GM18508 (cell line): ENCODE measurements at regions not wholly inside any gene's neighbourhood (a gene's known extent, or its start where the extent isn't known, plus 50 kb on each side); places are given as distances from the start of the nearest gene placed in this dataset.
"Not testable (repeated sequence)": the region's sequence is repeated elsewhere in the genome, so short reads cannot be mapped to it uniquely, and the experiment has no call there.

Source experiments
- ATAC-seq: cut with Tn5 transposase; IDR thresholded peaks from one replicate; pipeline ENCODE4 v1.9.1; 2021; ENCODE audit warnings: moderate number of reproducible peaks; ENCODE audit not compliant: insufficient read depth, unreplicated experiment

DNA sequence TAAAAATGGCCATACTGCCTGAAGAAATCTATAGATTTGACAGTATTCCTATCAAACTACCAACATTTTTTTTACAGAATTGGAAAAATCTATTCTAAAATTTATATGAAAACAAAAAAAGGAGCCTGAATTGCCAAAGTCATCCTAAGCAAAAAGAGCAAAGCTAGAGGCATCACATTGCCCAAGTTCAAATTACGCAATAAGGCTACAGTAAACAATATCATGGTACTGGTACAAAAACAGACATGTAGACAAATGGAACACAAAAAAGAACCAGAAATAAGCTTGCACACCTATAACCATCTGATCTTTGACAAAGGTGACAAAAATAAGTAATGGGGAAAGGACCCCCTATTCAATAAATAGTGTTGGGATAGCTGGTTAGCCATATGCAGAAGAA, 50.2 kb upstream of the THSD7B start:
- no peak for ATAC-seq

DNA sequence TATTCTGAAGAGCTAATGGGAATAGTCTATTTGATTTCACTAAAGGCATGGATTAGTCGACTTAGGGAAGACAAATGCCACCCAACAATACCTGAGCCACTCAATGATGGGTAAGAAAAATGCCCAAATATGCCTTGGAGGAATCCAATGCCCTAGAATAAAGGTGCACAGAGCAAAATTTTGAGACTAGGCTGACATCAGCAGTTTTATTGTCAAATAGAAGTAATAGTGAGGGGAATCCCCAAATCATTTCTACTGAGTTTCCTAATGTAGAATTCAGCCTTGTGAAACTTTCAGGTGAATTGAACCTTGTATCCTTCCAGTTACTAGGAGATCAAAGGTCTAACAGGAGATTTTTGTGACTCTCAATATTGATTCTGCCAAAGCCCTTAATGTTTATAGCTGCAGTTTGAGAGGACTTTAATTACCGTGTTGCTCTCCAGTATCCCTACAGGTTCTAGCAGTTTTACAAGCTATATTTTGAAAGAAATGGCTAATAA, 50.8 kb upstream of the THSD7B start:
- no peak for ATAC-seq

DNA sequence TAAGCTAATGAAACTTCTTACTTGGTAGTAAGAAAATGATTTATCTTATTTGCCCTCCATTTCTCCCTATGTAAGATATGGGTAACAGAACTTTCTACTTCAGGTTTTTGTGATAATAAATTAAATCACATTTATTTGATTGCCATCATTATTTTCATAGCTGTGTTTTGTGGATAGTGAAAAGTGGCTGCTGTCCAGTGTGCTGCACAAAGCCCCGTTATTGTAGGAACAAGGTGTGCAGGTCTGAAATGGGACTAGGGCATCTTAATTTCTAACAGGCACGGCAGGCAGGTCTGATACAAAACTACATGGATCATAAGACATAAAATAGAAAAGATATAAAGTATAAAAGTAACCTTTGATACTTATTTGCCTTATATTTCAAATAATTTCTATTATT, 51.6 kb upstream of the THSD7B start:
- no peak for ATAC-seq

DNA sequence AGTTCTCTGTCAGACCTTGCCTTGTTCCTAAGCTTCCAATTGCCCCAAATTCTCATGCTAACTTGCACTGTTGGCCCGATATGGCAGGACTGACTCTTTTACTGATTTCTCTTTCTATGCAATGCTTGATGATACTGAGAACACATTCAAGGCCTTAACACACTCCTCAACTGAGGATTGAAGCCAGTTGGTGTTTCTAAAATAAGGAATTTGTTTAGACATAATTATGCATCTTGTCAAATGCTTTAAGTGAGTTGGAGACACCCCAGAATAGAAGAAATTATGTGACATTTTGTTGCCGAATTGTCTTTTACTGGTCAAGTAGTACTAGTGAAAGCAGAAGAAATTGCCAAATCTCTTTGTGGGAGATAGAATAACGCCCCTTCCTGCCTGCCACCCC, 60.0 kb upstream of the THSD7B start:
- ATAC-seq: no peak

DNA sequence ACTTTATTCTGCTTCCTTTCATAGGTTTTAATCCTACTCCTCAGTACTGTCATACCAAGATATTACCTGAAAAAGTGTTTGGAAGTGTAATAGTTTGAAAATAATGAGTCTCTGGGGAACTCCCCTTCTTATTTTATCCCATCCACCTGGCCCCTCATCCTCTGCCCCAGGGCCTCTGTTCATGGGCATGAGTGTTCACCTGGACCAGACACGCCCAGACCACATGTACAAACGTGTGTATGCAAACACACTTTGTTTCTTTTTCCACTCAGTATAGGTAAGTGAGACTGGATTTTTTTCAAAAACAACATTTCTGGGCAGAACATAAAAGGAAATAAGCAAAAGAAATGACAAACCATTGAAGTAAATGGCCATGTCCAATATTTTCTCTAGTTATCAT, 62.1 kb upstream of the THSD7B start:
- ATAC-seq: no peak

GRCh38 chr2:136696438-136696837, 68.9 kb upstream of the THSD7B start:
- no peak for ATAC-seq

GRCh38 chr2:136693966-136694365, 71.4 kb upstream of the THSD7B start:
- ATAC-seq: no peak

- not testable (repeated sequence) for ATAC-seq
Measured at GRCh38 chr2:136680079-136680478, 85.3 kb upstream of the THSD7B start.

DNA sequence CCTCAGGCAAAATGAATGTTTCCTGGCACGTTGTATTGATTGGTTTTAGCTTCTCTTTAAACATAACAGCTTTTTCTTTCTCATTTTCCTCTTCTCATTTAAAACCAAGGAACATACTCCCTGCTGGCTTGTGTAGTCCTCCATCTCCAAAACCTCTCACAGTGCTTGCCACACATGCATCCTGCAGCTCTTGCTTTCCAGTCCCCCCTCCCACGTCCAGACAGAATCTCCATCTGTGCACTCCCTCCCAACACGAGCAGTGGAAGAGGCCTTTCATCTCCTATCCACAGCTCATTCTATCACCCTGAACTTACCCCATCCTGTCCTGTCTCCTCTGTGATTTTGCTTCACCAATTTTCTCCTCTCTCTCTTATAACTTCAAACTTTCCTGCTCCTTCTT, 99.6 kb upstream of the THSD7B start:
- no peak for ATAC-seq

DNA sequence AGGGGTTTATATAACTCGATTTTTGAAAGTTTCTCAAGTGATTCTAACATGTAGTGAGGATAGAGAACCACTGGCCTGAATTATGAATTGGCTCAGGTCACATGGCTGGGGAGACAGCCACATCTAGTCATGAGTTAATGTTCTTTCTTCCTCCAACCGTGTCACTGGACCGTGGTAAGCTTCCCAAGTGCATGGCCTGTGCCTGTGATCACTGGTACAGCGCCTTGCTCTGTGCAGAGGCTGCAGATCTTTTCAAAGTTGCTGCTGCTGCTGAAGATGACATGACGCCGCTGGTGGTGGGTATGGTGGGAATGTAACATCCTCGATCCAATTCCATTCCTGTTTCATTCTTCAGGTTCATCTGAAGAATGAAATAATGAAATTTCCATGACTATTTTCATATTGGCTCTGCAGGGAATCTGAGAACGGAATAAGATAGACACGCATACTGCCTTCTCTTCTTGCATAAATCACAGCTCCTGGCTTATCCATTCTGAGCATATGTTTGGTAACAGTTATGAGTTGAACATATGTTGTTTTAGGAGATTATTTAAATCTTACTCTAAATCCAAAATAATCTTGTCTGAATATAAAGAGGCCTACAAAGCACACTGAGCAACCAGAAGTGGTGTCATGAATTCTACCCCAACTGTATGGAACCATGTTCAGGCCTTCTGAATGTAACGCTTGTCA, 100.5 kb upstream of the THSD7B start:
- no peak for ATAC-seq

GRCh38 chr2:136658201-136658600, 107.1 kb upstream of the THSD7B start:
- no peak for ATAC-seq

DNA sequence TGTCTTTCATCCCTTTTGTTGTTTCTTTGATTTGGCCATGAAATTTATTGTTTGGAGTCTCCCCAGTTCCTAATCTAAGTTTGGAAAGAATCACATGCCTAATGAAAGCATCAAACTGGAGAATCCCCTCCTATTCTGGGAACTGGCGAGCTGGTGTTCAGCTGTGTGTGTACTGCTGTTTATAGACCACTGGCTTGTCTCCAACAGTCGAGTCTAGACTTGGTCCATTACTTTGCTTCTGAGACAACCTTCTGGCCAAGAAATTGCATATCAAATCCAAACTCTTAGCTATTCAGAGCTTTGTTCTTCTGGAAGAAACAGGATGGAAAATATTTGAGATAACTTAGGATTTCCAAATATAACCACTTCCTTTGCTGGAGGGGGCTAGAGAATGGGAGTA, 111.5 kb upstream of the THSD7B start:
- ATAC-seq: no peak

DNA sequence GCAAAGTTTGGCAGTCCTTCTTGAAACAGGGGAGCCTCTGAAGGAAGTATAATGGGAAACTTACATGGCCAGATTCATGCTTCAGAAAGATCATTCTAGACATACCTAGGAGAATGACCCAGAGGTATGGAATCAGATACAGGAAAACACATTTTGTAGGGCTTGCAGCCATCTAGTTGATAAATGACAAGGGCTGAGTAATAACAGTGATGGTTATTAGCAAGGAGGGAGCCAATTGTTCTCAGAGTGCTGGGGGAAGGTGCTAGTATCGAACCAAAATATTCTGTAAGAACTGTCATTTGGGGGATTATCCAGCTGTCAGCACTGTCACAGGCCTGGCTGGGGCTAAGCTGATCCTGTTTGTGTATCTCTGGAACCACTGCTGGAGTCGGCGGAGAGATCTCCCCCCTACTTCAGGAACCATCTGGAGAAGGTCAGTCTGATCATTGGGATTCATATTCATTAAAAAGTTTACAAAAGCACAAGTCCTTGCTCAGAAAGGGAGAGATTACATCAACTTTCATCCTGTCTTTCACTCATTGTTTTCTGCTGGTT, 113.8 kb upstream of the THSD7B start:
- no peak for ATAC-seq

DNA sequence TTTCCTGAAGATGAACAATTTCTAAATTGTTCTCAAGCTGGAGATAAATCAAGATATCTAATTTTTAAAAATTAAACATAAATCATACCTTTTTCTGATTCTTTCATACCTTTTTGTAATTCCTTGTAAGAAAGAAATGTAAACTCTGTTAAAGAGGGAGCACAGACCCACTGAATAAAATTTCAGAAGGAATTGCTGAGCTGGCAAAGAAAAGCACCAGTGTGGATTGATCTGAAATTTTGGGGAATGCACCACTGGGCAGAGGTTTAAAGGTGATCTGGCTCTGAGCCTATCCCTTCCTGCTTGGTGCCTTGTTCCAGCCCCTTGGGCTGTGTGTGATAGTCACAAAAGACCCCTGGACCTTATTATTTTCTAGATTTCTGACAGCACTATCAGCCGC, 118.3 kb upstream of the THSD7B start:
- no peak for ATAC-seq

GRCh38 chr2:136645236-136645828, 120.0 kb upstream of the THSD7B start:
- ATAC-seq: no peak

DNA sequence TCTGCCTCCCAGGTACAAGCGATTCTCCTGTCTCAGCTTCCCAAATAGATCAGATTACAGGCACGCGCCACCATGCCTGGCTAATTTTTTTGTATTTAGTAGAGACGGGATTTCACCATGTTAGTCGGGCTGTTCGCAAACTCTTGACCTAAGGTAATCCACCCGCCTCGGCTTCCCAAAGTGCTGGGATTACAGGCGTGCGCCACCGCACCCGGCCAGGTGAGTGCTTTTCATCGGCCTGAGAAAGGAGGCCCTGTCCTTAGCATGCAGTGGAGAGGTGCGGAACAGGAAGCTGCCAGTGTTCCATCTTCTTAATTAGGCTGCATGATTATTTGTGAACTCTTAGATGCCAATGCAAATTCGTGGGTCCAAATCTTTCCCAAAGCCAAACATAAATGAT, 125.7 kb upstream of the THSD7B start:
- ATAC-seq: no peak

DNA sequence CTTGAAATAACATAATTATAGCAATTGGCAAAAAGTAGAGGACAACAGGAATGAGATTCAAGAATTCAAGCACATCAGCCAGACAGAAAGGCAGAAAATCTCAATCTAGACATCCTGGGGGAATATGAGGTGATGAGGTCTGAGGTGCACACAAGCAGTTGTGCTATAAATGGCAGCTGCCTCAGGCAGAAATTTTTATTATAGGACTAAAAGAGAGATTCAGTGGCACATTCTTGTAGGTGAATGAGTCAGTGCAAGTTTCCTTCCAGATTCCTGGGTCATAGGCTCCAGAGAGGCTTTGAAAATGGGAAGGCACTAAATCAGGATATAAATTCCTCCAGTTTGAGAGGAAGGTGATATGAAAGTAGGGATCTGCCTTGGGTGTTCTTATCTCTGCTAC, 127.2 kb upstream of the THSD7B start:
- no peak for ATAC-seq

GRCh38 chr2:136637402-136637801, 127.9 kb upstream of the THSD7B start:
- ATAC-seq: no peak

DNA sequence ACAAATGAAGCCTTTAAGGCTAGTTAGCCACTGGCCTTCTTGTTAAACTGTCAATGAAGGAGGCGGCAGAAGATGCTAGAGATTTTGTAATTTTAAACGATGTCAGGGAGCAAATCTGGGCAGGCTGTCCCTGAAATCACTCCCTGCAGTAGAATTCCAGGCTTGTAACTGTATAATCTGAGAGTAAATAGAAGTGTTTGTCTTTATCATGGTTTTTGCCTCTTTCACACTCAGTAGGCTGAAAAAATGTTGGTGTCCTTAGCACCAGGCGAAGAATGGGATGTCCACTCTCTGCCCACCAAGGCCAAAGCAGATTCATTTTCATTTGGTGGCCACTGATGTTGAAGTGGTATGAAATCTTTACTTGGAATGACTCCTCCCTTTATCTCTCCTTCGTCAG, 136.9 kb upstream of the THSD7B start:
- ATAC-seq: no peak

- no peak for ATAC-seq
Measured at GRCh38 chr2:136613096-136613495, 152.2 kb upstream of the THSD7B start.

GRCh38 chr2:136612079-136612478, 153.3 kb upstream of the THSD7B start:
- no peak for ATAC-seq

DNA sequence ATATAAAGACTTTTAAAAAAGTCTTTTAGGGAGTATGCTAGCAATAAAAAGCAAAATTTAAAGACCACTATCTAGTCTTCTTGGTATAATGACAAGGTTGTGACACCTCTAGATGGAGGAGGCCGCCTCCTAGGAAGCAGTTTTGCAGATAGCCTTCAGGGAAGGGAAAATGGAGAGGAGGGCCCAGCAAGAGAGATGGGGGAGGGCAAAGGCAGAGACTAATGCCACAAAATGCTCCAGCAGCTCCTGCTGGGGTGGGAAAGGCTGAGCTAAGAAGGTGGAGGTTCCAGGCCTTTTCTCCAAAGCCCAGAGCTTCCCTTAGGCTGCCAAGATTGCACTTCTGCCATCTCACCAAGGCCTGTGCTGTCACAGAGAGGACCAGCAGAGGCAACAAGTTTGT, 153.9 kb upstream of the THSD7B start:
- ATAC-seq: no peak
